Ascending aorta (tissue), 2 donors: ENCODE measurements at regions not wholly inside any gene's neighbourhood (a gene's known extent, or its start where the extent isn't known, plus 50 kb on each side); places are given as distances from the start of the nearest gene placed in this dataset.

Source experiments
- DNase-seq, 2 donors: peaks; one replicate each; pipeline ENCODE4 v3.0.0-alpha.2; 2019; ENCODE audit warnings: low spot score in 2 of 2
- H3K27ac ChIP-seq, 2 donors: fragments of 200-600 bp; sonication (generic); one replicate each; pipeline ENCODE4 v1.5.1; 2016 to 2017; ENCODE audit warnings: mild to moderate bottlenecking in 1 of 2
- H3K27me3 ChIP-seq: fragments of 200-600 bp; sonication (generic); one replicate; pipeline ENCODE4 v1.5.1; 2017
- H3K36me3 ChIP-seq, 2 donors: fragments of 200-600 bp; sonication (generic); one replicate each; pipeline ENCODE4 v1.5.1; 2016
- H3K4me1 ChIP-seq, 2 donors: fragments of 200-600 bp; sonication (generic); one replicate each; pipeline ENCODE4 v1.5.1; 2016 to 2017; ENCODE audit warnings: mild to moderate bottlenecking in 1 of 2
- H3K4me3 ChIP-seq, 2 donors: fragments of 200-600 bp; sonication (generic); one replicate each; pipeline ENCODE4 v1.5.1; 2016 to 2017; ENCODE audit warnings: mild to moderate bottlenecking in 1 of 2
- H3K9me3 ChIP-seq, 2 donors: fragments of 200-600 bp; sonication (generic); one replicate each; pipeline ENCODE4 v1.5.1; 2016
- intact Hi-C: fragments of 100-400 bp; cut with DNase I; formaldehyde crosslinking; loops from one replicate; pipeline ENCODE4 v1.15.1; 2023
- TF ChIP-seq, protein P1 (sequence below), 3 experiments: fragments of 200-600 bp in 2 of 3; fragments of 450-650 bp in 1 of 3; sonication (generic) in 2 of 3; IDR thresholded peaks; one replicate each; pipeline ENCODE4 v1.5.1; 2016 to 2019; ENCODE audit warnings: antibody characterized with exemption in 3 of 3, mild to moderate bottlenecking in 1 of 3, moderate library complexity in 1 of 3

DNA sequence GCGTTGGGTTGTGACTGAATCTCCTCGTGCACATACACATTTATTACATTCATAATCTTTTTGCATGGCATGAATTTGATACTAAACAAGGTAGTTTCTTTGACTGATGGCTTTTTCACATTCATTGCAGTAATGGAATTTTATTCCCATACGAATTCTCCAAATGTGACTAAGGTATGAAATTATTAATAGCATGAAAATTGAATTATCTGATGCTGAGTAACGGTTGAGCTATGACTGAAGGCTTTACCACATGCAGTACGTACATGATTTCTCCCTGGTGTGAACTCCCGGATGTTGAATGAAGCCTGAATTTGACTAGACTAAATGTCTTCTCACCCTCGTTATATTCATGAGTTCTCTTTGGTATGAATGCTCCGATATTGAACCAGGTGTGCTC, 104.4 kb upstream of the C1GALT1 start:
- no peak for DNase-seq
- intact Hi-C loops: no loop called here
- TF ChIP-seq, protein P1, sequence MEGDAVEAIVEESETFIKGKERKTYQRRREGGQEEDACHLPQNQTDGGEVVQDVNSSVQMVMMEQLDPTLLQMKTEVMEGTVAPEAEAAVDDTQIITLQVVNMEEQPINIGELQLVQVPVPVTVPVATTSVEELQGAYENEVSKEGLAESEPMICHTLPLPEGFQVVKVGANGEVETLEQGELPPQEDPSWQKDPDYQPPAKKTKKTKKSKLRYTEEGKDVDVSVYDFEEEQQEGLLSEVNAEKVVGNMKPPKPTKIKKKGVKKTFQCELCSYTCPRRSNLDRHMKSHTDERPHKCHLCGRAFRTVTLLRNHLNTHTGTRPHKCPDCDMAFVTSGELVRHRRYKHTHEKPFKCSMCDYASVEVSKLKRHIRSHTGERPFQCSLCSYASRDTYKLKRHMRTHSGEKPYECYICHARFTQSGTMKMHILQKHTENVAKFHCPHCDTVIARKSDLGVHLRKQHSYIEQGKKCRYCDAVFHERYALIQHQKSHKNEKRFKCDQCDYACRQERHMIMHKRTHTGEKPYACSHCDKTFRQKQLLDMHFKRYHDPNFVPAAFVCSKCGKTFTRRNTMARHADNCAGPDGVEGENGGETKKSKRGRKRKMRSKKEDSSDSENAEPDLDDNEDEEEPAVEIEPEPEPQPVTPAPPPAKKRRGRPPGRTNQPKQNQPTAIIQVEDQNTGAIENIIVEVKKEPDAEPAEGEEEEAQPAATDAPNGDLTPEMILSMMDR (IDR thresholded peaks at IDR 0.05): no peak
- Histone ChIP-seq H3K4me1 (no peaks in the 10 kb centered on the region), H3K27ac (no peak overlapping the region), H3K36me3 (no peaks in the 10 kb centered on the region), H3K27me3 (no peaks in the 10 kb centered on the region), H3K9me3 (no peaks in the 10 kb centered on the region), H3K4me3 (no peak overlapping the region)

- TF ChIP-seq, protein P1 (IDR thresholded peaks at IDR 0.05): no peak
- Histone ChIP-seq H3K4me3 (no peak overlapping the region), H3K4me1 (no peaks in the 10 kb centered on the region), H3K36me3 (no peaks in the 10 kb centered on the region), H3K27me3 (no peaks in the 10 kb centered on the region), H3K9me3 (no peaks in the 10 kb centered on the region), H3K27ac (no peak overlapping the region)
- intact Hi-C loops: no loop called here
- DNase-seq: no peak
These were observed 101.5 kb upstream of the C1GALT1 start for GRCh38 chr7:7080802-7081201.

DNA sequence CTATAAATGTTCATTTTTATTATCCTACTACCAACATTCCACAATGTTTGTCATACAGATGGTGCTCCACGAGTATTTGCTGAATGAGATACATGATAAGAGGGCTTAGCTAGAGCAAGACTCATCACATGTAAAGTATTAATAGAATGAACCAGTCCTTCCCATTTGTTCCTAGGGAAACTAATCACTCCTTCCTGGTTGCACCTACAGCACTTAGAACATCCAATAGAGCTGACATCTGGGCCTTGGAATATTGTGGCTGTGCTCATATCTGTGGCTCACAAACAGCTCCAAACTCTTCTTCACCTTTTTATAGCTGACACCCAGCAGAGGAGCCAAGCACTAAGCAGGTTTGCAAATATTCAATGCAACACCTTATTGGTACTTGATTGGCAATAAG, 91.9 kb upstream of the C1GALT1 start:
- no peaks in the 10 kb centered on the region for H3K36me3 ChIP-seq
- no peak for DNase-seq
- H3K27ac ChIP-seq: no peak overlapping the region
- intact Hi-C loops: no loop called here
- no peaks in the 10 kb centered on the region for H3K4me1 ChIP-seq
- no peaks in the 10 kb centered on the region for H3K27me3 ChIP-seq
- TF ChIP-seq, protein P1 (IDR thresholded peaks at IDR 0.05): no peak
- H3K9me3 ChIP-seq: no peaks in the 10 kb centered on the region
- H3K4me3 ChIP-seq: no peak overlapping the region

DNA sequence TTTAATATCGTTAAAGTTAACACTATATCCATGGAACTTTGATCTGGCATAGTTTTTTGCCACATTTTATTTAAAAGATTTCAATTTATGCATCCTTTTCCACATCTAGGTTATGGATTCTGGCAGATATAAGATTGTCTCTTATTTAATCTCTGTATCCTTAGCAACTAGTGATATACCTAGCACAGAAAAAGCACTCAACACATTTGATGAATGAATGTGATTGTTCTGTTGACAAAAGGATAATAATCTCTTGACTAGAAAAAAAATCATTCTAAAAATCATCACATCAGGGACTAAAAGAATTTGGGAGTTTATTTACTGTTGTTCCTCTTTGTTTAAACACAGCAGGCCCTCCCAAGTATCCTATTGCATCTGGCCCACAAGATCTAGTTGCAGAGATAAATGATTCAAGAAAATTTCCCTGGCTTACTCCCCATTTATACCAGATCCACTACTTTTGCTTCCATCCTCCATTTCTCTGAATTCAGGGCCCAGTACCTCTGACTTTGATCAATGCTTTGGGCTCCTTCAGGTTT, 84.0 kb upstream of the C1GALT1 start:
- no peak for DNase-seq
- H3K4me3 ChIP-seq: no peak overlapping the region
- H3K9me3 ChIP-seq: no peaks in the 10 kb centered on the region
- H3K27ac ChIP-seq: no peak overlapping the region
- H3K36me3 ChIP-seq: no peaks in the 10 kb centered on the region
- intact Hi-C loops: no loop called here
- TF ChIP-seq, protein P1 (IDR thresholded peaks at IDR 0.05): no peak
- no peaks in the 10 kb centered on the region for H3K27me3 ChIP-seq
- H3K4me1 ChIP-seq: no peaks in the 10 kb centered on the region

GRCh38 chr7:7099584-7100014, 82.7 kb upstream of the C1GALT1 start:
- DNase-seq: peak; percentile 13 to 83
- Histone ChIP-seq H3K36me3 (no peaks in the 10 kb centered on the region), H3K9me3 (no peaks in the 10 kb centered on the region), H3K27ac (no peak overlapping the region), H3K27me3 (no peaks in the 10 kb centered on the region), H3K4me1 (no peaks in the 10 kb centered on the region), H3K4me3 (no peak overlapping the region)
- TF ChIP-seq, protein P1 (IDR thresholded peaks at IDR 0.05): no peak
- intact Hi-C loops: loop anchor here (5.0 to 10.0 kb wide), 3 partner anchors 83 to 1115 kb away; partner anchors contain the start of genes C1GALT1 and MIOS

DNA sequence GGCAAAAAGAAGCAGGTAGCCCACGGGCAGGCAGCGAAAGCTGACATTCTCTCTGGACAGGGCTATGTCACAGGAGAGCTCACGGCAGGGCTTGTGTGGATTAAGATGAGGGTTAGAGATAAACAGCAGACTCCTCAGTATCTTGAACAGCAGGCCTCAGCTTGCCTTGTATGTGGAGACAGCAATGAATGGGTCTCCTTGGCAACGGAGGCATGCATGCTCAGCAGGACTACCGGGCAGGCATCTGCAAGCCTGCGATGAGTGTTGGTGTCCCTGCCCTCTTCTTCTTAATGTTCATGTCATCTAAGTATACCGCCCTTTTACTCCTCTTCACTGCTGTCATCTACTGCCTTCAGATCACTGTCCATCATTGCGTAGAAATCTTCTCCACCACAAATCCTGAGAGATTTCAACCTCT, 81.9 kb upstream of the C1GALT1 start:
- Histone ChIP-seq H3K36me3 (no peaks in the 10 kb centered on the region), H3K27me3 (no peaks in the 10 kb centered on the region), H3K4me3 (no peak overlapping the region), H3K9me3 (no peaks in the 10 kb centered on the region), H3K27ac (no peak overlapping the region), H3K4me1 (no peaks in the 10 kb centered on the region)
- intact Hi-C loops: loop anchor here (5.0 to 10.0 kb wide), 3 partner anchors 82 to 1114 kb away; partner anchors contain the start of genes C1GALT1 and MIOS
- no peak for DNase-seq
- TF ChIP-seq, protein P1 (IDR thresholded peaks at IDR 0.05): no peak
